GM13976 (cell line): ENCODE measurements at regions not wholly inside any gene's neighbourhood (a gene's known extent, or its start where the extent isn't known, plus 50 kb on each side); places are given as distances from the start of the nearest gene placed in this dataset.

ENCODE experiments used
- DNase-seq: peaks from one replicate; pipeline ENCODE4 v3.0.0; 2012; ENCODE audit warnings: low spot score
- CTCF ChIP-seq: IDR thresholded peaks from 2 replicates; pipeline ENCODE4 v1.5.1; 2012; ENCODE audit warnings: borderline replicate concordance, mild to moderate bottlenecking; ENCODE audit not compliant: insufficient read depth; ENCODE audit errors: extremely low read depth, missing control alignments, control extremely low read depth
- in situ Hi-C: fragments of 300-500 bp; cut with MboI; formaldehyde crosslinking; loops from one replicate; pipeline ENCODE4 v1.12.0; 2022; ENCODE audit warnings: low sequenced_read_pairs, mixed read lengths, inconsistent platforms; ENCODE audit not compliant: unreplicated experiment

- in situ Hi-C loops, result no loop called here
- DNase-seq, result no peak
- no peak for TF ChIP-seq CTCF
Observed at GRCh38 chr1:218616681-218617080, 271.5 kb downstream of the TGFB2 start.

- no peak for TF ChIP-seq CTCF
- in situ Hi-C loops, result no loop called here
Observed at GRCh38 chr1:218617986-218618385, 272.9 kb downstream of the TGFB2 start.

GRCh38 chr1:218620956-218621355, 275.8 kb downstream of the TGFB2 start:
- no peak for DNase-seq
- in situ Hi-C loops, result no loop called here
- TF ChIP-seq CTCF, result no peak

More at GRCh38 chr1:218617986-218618385, 272.9 kb downstream of the TGFB2 start:
- no peak for DNase-seq

GRCh38 chr1:218624052-218624451, 278.9 kb downstream of the TGFB2 start:
- TF ChIP-seq CTCF, result no peak
- in situ Hi-C loops, result no loop called here
- no peak for DNase-seq

- in situ Hi-C loops, result no loop called here
- TF ChIP-seq CTCF, result no peak
Observed at GRCh38 chr1:218625393-218625792, 280.3 kb downstream of the TGFB2 start.

GRCh38 chr1:218633238-218633988, 288.3 kb downstream of the TGFB2 start:
- DNase-seq, result no peak
- in situ Hi-C loops, result no loop called here
- no peak for TF ChIP-seq CTCF

More at GRCh38 chr1:218625393-218625792, 280.3 kb downstream of the TGFB2 start:
- no peak for DNase-seq

- in situ Hi-C loops, result no loop called here
- DNase-seq, result no peak
- TF ChIP-seq CTCF, result no peak
Observed at GRCh38 chr1:218634212-218634611, 289.1 kb downstream of the TGFB2 start.
